ENCODE measurements at regions not wholly inside any gene's neighbourhood (a gene's known extent, or its start where the extent isn't known, plus 50 kb on each side); places are given as distances from the start of the nearest gene placed in this dataset.
A peak's percentile ranks its signal among the peaks of the same experiment; 100 is the strongest.

GRCh38 chr5:145246961-145247744 is 588.0 kb downstream of the PRELID2 start (continued):
- no peak for TF ChIP-seq RCOR1 (IDR thresholded peaks at IDR 0.05; ENCODE audit: insufficient replicate concordance, low read length)

GRCh38 chr5:145246379-145246778 is 588.8 kb downstream of the PRELID2 start:
- BruUV-seq (replicated peaks) = no TSS peak
- Histone ChIP-seq H2BK20ac (ENCODE audit: low read depth, low read length) (peak overlapping the region; percentile 70; the same call in 1 of the 2 replicates), H3K4me1 (ENCODE audit: control insufficient read depth, insufficient read depth, low read length) (peaks cover 13% of the 10 kb centered on the region), H2BK15ac (ENCODE audit: low read depth, low read length) (peak overlapping the region; percentile 61; the same call in 1 of the 3 replicates), H3K4me3 (ENCODE audit: insufficient read depth, low read depth, low read length) (no peak overlapping the region), H3K27me3 (ENCODE audit: control insufficient read depth, insufficient read depth, low read length) (no peaks in the 10 kb centered on the region), H3K4me2 (ENCODE audit: low read depth, low read length) (no peak overlapping the region), H3K23ac (ENCODE audit: low read depth, low read length) (no peak overlapping the region), H4K8ac (ENCODE audit: low read depth in 2 of 2, low read length in 2 of 2) (peak overlapping the region; percentile 77 to 87; a peak in 2 of 4 replicates), H4K20me1 (ENCODE audit: insufficient read depth, low read length) (no peaks in the 10 kb centered on the region), H3K9me3 (ENCODE audit: control insufficient read depth, insufficient read depth, low read length) (no peaks in the 10 kb centered on the region), H2AFZ (replicated peaks; ENCODE audit: low read length, poor library complexity) (no peak overlapping the region), H2AK5ac (ENCODE audit: low read depth, low read length) (no peak overlapping the region), H3K36me3 (ENCODE audit: control insufficient read depth, insufficient read depth, low read length) (no peaks in the 10 kb centered on the region), H2BK120ac (ENCODE audit: low read depth, low read length) (peak overlapping the region; percentile 64; the same call in 1 of the 2 replicates), H4K91ac (ENCODE audit: insufficient read depth, low read depth, low read length) (peak overlapping the region; percentile 60), H3K18ac (ENCODE audit: low read depth, low read length) (peak overlapping the region; percentile 66; the same call in 1 of the 2 replicates), H3K14ac (replicated peaks; ENCODE audit: low read depth, low read length) (no peak overlapping the region), H3K27ac (ENCODE audit: insufficient read depth, low read length) (no peak overlapping the region), H2AK9ac (replicated peaks; ENCODE audit: low read depth, low read length, poor library complexity) (no peak overlapping the region), H3K4ac (ENCODE audit: low read depth, low read length) (no peak overlapping the region), H3K79me1 (ENCODE audit: low read depth in 1 of 2, low read length in 2 of 2) (no peaks in the 10 kb centered on the region), H3K56ac (ENCODE audit: extremely low read depth, insufficient read depth, low read length) (peak overlapping the region; percentile 11; the same call in 1 of the 2 replicates), H3K9me1 (ENCODE audit: insufficient read depth, low read length) (peaks cover 3% of the 10 kb centered on the region; the same call in 1 of the 2 replicates), H4K5ac (ENCODE audit: low read depth, low read length) (peak overlapping the region; percentile 85; the same call in 1 of the 2 replicates), H3K9ac (ENCODE audit: low read depth, low read length) (no peak overlapping the region), H2BK5ac (ENCODE audit: low read depth, low read length, poor library complexity, severe bottlenecking) (peak overlapping the region; percentile 77)
- intact Hi-C loops (cut with micrococcal nuclease) (loop anchor here (10.0 kb wide), 1 partner anchor 552 kb away; no protein-coding TSS in a partner anchor), in situ Hi-C loops (cut with MboI; ENCODE audit: low sequenced_read_pairs) (no loop called here), dilution Hi-C loops (cut with HindIII; ENCODE audit: low sequenced_read_pairs, unreplicated experiment) (no loop called here)
- ChIA-PET POLR2A (ENCODE audit: unreplicated experiment) (no interaction called here), CTCF (no interaction called here)
- ATAC-seq (ENCODE audit: low read depth) (no peak), DNase-seq (no peak)
- WGBS, 2 experiments (ENCODE audit: extremely low coverage in 2 of 2, insufficient read length in 1 of 2) = no CpG with 5 or more reads among the region's 2 CpGs
- TF ChIP-seq NFE2L2 (IDR thresholded peaks at IDR 0.05; ENCODE audit: low read depth, low read length) = no peak
- TF ChIP-seq BHLHE40 (IDR thresholded peaks at IDR 0.05; ENCODE audit: low read depth, low read length) = no peak
- no peak for TF ChIP-seq MAFK (IDR thresholded peaks at IDR 0.05; ENCODE audit: low read depth, low read length)
- no peak for TF ChIP-seq MAZ (IDR thresholded peaks at IDR 0.05; ENCODE audit: borderline replicate concordance, low read depth, low read length)

Measured in IMR-90 (cell line).